Hypothalamus (tissue), 51 donors: ENCODE measurements at regions not wholly inside any gene's neighbourhood (a gene's known extent, or its start where the extent isn't known, plus 50 kb on each side); places are given as distances from the start of the nearest gene placed in this dataset.

ENCODE experiments used
- DNase-seq, 51 donors: peaks; one replicate each; lab custom pipeline; 2025; lab: John Stamatoyannopoulos, UW

GRCh38 chr14:26849514-26849913 is 251.7 kb upstream of the NOVA1 start:
- no peak for DNase-seq

GRCh38 chr14:26851793-26852192 is 254.0 kb upstream of the NOVA1 start:
- DNase-seq = no peak

- DNase-seq = no peak
Measured at GRCh38 chr14:26855077-26855753, 257.4 kb upstream of the NOVA1 start.

- no peak for DNase-seq
Measured at GRCh38 chr14:26856876-26857518, 259.2 kb upstream of the NOVA1 start.

- no peak for DNase-seq
Measured at GRCh38 chr14:26859483-26859882, 261.6 kb upstream of the NOVA1 start.

- DNase-seq = no peak
Measured at GRCh38 chr14:26860111-26860510, 262.3 kb upstream of the NOVA1 start.

GRCh38 chr14:26863736-26864135 is 265.9 kb upstream of the NOVA1 start:
- no peak for DNase-seq

- DNase-seq = no peak
Measured at GRCh38 chr14:26866721-26867120, 268.9 kb upstream of the NOVA1 start.

GRCh38 chr14:26867171-26867757 is 269.4 kb upstream of the NOVA1 start:
- DNase-seq = peak in 3 of 51 donors; percentile 7 to 46 (median 32)

- no peak for DNase-seq
Measured at GRCh38 chr14:26870096-26870495, 272.3 kb upstream of the NOVA1 start.

- DNase-seq = no peak
Measured at GRCh38 chr14:26870722-26871617, 273.1 kb upstream of the NOVA1 start.

- DNase-seq = peak in 12 of 51 donors; percentile 0 to 10 (median 2)
Measured at GRCh38 chr14:26872515-26873361, 274.9 kb upstream of the NOVA1 start.

- DNase-seq = no peak
Measured at GRCh38 chr14:26873362-26873960, 275.6 kb upstream of the NOVA1 start.

GRCh38 chr14:26887847-26888246 is 290.0 kb upstream of the NOVA1 start:
- no peak for DNase-seq

- no peak for DNase-seq
Measured at GRCh38 chr14:26888592-26888991, 290.8 kb upstream of the NOVA1 start.

- no peak for DNase-seq
Measured at GRCh38 chr14:26896447-26896846, 298.6 kb upstream of the NOVA1 start.

- no peak for DNase-seq
Measured at GRCh38 chr14:26897196-26897595, 299.4 kb upstream of the NOVA1 start.

GRCh38 chr14:26905229-26905628 is 307.4 kb upstream of the NOVA1 start:
- no peak for DNase-seq

- no peak for DNase-seq
Measured at GRCh38 chr14:26913786-26914185, 316.0 kb upstream of the NOVA1 start.

- DNase-seq = no peak
Measured at GRCh38 chr14:26917086-26917485, 319.3 kb upstream of the NOVA1 start.
